ENCODE measurements at regions not wholly inside any gene's neighbourhood (a gene's known extent, or its start where the extent isn't known, plus 50 kb on each side); places are given as distances from the start of the nearest gene placed in this dataset.

- POLR2A ChIA-PET = no interaction called here
- no peak for ATAC-seq
- H3K4me2 ChIP-seq (ENCODE audit: low read depth, low read length) = no peak overlapping the region
- no peaks in the 10 kb centered on the region for H3K79me2 ChIP-seq (ENCODE audit: insufficient read depth, low read length)
- no peak for FAIRE-seq
- H3K27ac ChIP-seq (ENCODE audit: extremely low read length, insufficient read depth, low read length) = no peak overlapping the region
- no peak for DNase-seq (ENCODE audit: low spot score)
- no peaks in the 10 kb centered on the region for H3K27me3 ChIP-seq (ENCODE audit: control insufficient read depth in 1 of 2, insufficient read depth in 2 of 2, low read length in 2 of 2)
- TF ChIP-seq HMGA1 (CRISPR knock-in tag; conservative IDR thresholded peaks at IDR 0.05) (no peak), NFKBIZ (CRISPR knock-in tag; IDR thresholded peaks at IDR 0.05) (no peak), ZNF570 (CRISPR knock-in tag; IDR thresholded peaks at IDR 0.05; ENCODE audit: borderline replicate concordance) (no peak), RBM22 (optimal IDR thresholded peaks at IDR 0.05; ENCODE audit: low read length) (no peak), PHF5A (CRISPR knock-in tag; IDR thresholded peaks at IDR 0.05; ENCODE audit: low read depth, unreplicated experiment) (no peak), ZNF7 (CRISPR knock-in tag; IDR thresholded peaks at IDR 0.05) (no peak)
- intact Hi-C loops (cut with micrococcal nuclease; ENCODE audit: unreplicated experiment) (no loop called here), in situ Hi-C loops (cut with HindIII; ENCODE audit: extremely low pct_ligation_motif_present, low pct_unique_long_range_greater_than_20kb) (no loop called here)
- H3K36me3 ChIP-seq (replicated peaks in 1 of 2; ENCODE audit: control insufficient read depth in 1 of 2, insufficient read depth in 2 of 2, low read length in 2 of 2) = no peaks in the 10 kb centered on the region
- H3K4me1 ChIP-seq (ENCODE audit: insufficient read depth, low read length) = no peaks in the 10 kb centered on the region
- no peak overlapping the region for H3K9ac ChIP-seq (ENCODE audit: insufficient read depth, low read depth, low read length)
- H3K9me3 ChIP-seq (ENCODE audit: low read length) = peaks cover 11% of the 10 kb centered on the region
- no TSS peak for BruUV-seq (replicated peaks)
- CTCF ChIA-PET (ENCODE audit: low intra/inter-chr PET ratio, low total read pairs) = no interaction called here
- H4K20me1 ChIP-seq (ENCODE audit: insufficient read depth, low read length) = no peaks in the 10 kb centered on the region
- no peak overlapping the region for H3K4me3 ChIP-seq (replicated peaks in 1 of 3; ENCODE audit: insufficient read depth in 1 of 3, low read depth in 2 of 3, low read length in 3 of 3)
- H2AFZ ChIP-seq (ENCODE audit: low read length) = no peak overlapping the region
Measured at GRCh38 chr15:39053480-39053879, 488.9 kb upstream of the RASGRP1 start.

DNA sequence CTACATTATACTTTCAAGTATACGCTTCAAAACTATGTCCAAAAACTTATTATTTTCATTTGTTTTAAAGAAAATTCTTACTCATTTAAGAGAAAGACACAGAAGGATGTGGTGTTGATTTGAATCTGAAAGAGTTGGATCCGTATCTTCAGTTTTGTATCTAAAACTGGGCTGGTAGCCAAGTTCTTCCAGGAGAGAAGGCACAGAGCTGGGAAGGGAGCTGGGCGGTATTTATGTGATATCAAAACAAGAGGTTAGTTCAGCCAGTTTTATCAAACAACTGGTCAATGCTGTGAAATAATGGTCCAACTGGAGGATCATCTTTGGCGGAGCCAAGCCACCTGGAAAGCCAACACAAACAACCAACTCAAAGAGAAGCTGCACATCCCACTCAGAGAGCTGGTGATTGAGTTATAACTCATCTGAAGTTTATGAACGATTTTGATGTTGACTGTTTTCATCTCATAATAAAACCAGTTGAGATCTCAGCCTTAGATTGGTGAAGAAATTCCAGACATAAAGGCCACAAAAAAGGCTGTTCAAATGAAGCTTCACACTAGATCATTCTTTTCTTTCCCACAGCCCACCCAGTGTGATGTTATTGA lies 489.6 kb upstream of the RASGRP1 start:
- no peaks in the 10 kb centered on the region for H4K20me1 ChIP-seq (ENCODE audit: insufficient read depth, low read length)
- 38% methylated on average over 5 of the region's 5 CpGs for WGBS (ENCODE audit: low lambda C conversion rate)
- no TSS peak for BruUV-seq (replicated peaks)
- ChIA-PET CTCF (ENCODE audit: low intra/inter-chr PET ratio, low total read pairs) (no interaction called here), POLR2A (no interaction called here)
- FAIRE-seq (no peak), DNase-seq (ENCODE audit: low spot score) (no peak), ATAC-seq (no peak)
- H3K9ac ChIP-seq (ENCODE audit: insufficient read depth, low read depth, low read length) = no peak overlapping the region
- H3K9me3 ChIP-seq (ENCODE audit: low read length) = peaks cover 5% of the 10 kb centered on the region
- no peak overlapping the region for H3K27ac ChIP-seq (ENCODE audit: extremely low read length, insufficient read depth, low read length)
- H3K27me3 ChIP-seq (ENCODE audit: control insufficient read depth in 1 of 2, insufficient read depth in 2 of 2, low read length in 2 of 2) = no peaks in the 10 kb centered on the region
- no peak for TF ChIP-seq RBFOX2 (IDR thresholded peaks at IDR 0.05; ENCODE audit: low read depth, low read length)
- H2AFZ ChIP-seq (ENCODE audit: low read length) = no peak overlapping the region
- no peak overlapping the region for H3K4me2 ChIP-seq (ENCODE audit: low read depth, low read length)
- intact Hi-C loops (cut with micrococcal nuclease; ENCODE audit: unreplicated experiment) (no loop called here), in situ Hi-C loops (cut with HindIII; ENCODE audit: extremely low pct_ligation_motif_present, low pct_unique_long_range_greater_than_20kb) (no loop called here)
- no peaks in the 10 kb centered on the region for H3K79me2 ChIP-seq (ENCODE audit: insufficient read depth, low read length)
- H3K36me3 ChIP-seq (replicated peaks in 1 of 2; ENCODE audit: control insufficient read depth in 1 of 2, insufficient read depth in 2 of 2, low read length in 2 of 2) = no peaks in the 10 kb centered on the region
- H3K4me3 ChIP-seq (replicated peaks in 1 of 3; ENCODE audit: insufficient read depth in 1 of 3, low read depth in 2 of 3, low read length in 3 of 3) = no peak overlapping the region
- no peaks in the 10 kb centered on the region for H3K4me1 ChIP-seq (ENCODE audit: insufficient read depth, low read length)
